ENCODE measurements at regions not wholly inside any gene's neighbourhood (a gene's known extent, or its start where the extent isn't known, plus 50 kb on each side); places are given as distances from the start of the nearest gene placed in this dataset.

DNA sequence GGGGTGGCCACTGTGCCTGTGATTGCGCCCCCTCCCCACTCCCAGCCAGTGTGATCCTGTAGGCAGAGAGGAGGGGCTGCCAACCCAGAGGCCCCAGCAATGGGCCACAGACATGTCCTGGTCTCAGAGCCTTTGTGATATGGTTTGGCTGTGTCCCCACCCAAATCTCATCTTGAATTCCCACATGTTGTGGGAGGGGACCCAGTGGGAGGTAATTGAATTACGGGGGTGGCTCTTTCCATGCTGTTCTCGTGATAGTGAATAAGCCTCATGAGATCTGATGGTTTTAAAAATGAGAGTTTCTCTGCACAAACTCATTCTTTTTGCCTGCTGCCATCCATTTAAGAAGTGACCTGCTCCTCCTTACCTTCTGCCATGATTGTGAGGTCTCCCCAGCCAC is 56.8 kb upstream of the ZNF469 start:
- no peak for DNase-seq

DNA sequence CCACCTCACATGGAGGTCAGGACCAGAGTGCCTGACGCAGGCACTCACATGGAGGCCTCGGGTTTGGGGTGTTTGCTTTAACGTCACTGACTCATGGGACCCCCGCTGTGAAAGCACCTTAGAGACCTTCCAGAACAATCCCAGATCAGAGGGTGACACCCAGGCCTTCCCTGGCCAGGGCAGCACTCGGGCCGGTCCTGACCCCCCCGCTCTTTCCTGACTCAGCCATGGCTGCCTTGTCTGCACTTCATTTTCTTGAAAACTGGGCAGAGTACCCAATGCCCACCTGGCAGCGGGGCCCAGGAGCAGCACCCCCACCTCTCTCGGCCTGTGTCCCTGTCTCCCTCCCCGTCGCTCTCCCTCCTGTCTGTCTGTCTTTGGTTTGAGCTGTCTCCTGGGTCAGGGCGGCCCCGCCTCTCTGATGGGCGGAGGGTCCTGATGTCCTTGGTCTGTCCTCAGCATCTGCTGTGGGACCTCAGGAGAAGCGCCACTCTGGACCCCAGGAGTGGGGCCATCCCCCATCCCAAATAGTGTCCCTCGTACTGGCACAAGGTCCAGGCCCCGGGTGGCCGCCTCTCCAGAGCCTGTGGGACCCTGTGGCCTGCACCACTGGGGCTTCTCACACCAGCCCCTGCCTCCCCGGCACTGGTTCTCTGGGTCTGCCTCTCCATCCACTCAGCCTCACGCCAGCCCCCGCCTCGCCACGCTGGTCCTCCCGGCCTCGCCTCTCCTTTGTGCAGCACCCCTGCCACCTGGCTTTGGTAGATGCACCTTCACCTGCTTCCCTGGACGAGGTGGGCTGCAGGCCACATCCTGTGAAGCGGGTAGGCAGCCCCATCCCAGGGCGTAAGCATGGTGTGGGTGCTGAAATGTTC is 55.9 kb upstream of the ZNF469 start:
- DNase-seq, result no peak

DNA sequence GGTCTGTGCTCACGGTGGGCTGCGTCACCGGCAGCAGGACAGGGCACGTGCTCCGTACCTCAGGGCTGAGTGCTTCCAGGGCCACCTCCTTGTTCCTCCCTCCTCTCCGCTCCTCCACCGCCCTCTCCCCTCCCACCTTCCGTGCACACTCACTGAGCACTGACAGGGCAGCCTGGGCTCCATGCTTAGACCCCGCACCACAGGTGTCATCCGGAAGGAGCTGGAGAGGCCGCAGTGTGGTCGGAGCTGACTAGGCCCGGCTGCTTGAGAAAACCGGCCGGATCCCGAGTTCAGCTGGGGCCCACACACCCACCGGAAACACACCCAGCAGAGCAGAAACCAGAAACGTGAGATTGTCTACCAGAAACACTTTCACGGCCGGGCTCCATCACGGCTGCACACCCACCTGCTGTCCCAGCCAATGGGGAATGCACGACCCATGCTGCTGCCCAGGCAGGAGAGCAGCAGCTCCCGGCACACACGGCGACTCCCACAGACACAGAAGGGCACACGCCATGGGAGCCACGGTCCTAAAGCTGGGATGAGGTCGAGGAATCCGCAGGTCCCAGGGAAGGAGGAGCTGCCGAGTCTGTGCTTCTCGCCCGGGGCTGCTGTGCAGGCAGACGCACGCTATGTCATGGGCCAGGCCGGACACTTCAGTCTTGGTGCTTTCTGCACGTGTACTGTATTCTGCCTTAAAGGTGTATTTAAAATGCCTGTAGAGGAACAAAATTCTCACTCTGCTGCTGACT is 55.0 kb upstream of the ZNF469 start:
- DNase-seq, result no peak

DNA sequence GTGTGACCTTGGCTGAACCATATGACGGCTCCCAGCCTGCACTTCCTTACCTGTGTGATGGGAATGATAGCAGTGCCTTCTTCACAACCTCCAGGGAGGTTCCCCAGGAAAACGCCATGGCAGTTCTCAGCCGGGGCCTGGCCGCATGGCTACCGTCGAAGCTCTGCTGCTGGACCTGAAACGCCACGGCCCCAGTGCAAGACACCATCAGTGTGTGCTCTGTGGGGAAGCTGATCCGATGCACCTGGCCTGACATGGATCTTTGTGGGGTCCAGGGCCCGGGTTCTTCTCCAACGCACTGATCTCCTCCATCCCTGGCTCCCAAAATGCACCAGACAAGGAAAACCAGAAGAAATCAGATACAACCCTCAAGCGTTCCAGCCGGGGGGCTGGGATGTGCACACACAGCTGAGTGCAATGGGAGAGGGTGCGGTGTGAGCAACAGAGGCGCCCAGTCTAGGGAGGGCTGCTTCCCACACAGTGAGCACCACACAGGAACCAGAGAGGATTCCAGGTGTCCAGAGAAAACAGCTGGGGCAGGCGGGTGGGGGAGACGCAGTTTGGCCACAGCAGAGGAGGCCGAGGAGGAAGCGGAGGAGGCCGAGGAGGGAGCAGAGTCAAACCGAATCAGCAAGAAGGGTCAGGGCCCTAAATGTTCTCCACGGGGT is 54.3 kb upstream of the ZNF469 start:
- DNase-seq, result no peak

DNA sequence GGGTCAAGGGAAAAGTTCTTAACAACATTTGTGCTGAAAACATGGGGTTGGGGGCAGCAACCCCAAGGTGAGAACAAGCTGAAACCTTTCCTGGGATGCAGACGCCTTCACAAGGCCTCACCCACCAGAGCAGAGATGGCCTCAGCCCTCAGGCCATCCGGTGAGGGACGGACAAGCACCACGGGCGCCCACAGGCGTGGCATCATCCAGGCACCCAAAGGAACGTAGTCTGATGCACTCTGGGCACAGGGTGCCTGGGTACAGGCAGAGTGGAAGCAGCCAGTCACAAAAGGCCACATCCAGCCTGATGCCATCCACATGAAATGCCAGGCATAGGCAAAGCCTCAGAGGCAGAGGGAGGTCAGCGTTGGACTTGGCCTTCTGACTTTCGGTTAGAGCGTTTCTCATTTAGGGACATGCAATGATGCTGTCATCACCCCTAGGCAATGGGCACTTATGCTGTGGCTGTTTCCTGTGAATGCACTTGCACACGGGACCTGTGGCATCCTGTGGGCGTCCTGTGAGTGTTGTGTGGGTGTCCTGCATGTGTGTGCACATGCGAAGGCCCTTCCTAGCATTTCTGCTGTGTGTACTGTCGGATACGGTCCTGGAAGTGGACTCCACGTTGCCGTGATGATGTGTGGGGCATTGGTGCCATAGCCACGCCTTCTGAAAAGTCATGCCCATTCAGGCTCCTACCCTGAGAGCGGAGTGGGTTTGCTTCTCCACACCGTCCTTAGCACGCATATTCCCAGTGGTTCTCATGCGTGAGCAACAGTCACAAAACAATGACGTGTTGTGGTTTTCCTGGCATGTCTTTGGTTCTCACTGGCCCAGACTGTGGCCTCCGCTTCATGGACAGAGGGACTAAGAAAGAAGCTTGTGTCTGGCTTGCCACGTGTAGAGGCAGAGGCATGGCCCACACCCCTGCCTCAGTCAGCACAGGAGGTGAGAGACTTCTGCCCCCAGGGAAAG is 52.7 kb upstream of the ZNF469 start:
- no peak for DNase-seq

DNA sequence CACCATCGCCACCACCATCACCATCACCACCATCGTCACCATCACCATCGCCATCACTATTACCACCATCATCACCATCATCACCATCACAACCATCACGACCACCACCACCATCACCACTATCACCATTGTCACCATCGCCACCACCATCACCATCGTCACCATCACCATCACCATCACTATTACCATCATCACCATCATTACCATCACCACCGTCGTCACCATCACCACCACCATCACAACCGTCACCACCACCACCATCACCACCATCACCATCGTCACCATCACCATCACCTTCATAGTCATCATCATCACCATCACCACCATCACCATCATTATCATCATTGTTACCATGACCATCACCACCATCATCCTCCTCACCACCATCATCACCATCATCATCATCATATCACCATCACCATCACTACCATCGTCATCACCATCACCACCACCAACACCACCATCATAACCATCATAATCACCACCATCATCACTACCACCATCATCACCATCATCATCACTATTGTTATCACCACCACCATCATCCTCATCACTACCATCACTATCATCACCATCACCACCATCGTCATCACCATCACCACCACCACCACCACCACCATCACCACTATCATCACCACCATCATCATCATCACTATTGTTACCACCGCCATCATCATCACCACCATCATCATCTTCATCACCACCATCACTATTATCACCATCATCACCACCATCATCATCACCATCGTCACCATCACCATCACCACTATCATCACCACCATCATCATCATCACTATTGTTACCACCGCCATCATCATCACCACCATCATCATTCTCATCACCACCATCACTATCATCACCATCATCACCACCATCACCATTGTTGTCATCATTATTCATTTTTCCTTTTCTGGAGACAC is 51.5 kb upstream of the ZNF469 start:
- DNase-seq, result no peak

DNA sequence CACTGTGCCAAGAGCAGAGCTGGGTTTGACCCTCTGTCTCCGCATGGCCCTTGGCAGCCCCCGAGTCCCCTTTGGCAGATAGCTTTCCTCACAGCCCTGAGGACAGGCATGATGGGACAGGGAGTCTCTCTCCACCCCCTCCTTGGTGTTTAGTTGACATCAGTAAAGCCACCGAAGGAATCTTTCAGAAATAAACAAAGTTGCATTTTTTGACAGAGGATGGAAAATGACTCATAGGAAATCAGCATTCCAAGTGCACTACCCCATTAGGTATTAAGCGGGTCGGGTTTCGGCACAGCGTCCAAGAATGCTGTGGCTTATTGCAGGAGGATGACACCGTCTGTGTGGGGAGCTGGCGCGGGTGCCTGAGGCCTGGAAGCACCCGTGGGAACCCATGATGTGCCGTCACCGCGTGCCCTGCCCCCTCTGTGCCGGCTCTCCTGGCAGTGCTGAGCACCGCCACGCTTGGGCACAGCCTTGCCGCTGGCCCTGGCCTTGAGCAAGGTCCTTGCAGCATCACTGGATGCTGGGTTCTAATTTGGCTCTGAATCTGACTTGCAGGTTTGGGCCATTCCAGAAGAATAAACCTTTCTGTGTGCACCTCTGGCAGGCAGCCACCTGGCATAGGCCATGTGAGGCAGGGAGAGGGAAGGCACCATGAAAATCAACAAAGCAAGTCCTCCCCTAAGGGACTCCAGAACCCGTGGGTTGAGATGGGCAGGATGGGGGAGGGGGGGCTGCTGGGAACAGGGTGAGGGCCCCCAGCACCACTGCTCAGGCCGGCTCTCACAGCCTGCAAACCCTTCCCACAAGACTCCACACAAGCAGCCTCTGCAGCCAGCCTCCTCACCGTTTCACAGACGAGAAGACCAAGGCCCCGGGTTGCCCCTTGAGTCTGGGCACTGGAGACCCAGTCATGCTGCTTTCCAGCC is 50.5 kb upstream of the ZNF469 start:
- DNase-seq, result no peak

DNA sequence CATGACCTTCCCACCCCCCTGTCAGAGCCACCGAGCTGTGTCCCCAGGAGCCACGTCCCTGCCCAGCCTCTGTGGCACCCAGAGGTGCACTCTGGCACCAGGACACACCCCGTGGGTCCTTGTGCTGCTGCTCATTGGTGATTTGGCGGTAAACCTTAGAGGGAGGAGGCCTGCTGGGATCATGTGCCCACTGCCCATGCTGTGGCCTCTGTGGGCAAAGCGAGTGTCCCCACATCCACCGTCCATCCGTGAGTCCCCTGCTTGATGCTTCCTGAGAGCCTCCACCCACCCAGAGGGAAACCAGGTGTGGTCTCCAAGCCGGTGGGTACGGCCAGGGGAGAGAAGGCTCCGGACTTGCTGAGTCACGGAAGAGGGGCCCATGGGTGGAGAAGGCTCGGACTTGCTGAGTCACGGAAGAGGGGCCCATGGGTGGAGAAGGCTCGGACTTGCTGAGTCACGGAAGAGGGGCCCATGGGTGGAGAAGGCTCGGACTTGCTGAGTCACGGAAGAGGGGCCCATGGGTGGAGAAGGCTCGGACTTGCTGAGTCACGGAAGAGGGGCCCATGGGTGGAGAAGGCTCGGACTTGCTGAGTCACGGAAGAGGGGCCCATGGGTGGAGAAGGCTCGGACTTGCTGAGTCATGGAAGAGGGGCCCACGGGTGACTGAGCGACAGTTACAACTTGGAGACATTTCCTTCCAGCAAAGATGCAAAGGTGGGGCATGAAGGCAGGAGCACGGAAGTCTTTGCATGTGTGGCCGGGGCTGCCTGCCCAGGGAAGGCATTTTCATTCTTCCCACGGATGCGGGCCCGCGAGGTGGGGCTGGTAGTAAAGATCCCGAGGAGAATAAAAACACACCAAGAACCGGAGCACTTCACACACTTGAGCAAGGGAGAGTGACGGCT is 49.6 kb upstream of the ZNF469 start:
- peak; percentile 68 for DNase-seq
